ENCODE measurements at regions not wholly inside any gene's neighbourhood (a gene's known extent, or its start where the extent isn't known, plus 50 kb on each side); places are given as distances from the start of the nearest gene placed in this dataset.
A peak's percentile ranks its signal among the peaks of the same experiment; 100 is the strongest.

GRCh38 chr4:138961129-138961528, 54.5 kb upstream of the NOCT start:
- no peak for TF ChIP-seq CTCF (IDR thresholded peaks at IDR 0.05)
- no peaks in the 10 kb centered on the region for H3K27me3 ChIP-seq (ENCODE audit: control insufficient read depth in 1 of 2, insufficient read depth in 2 of 2, low read length in 2 of 2)
- no peaks in the 10 kb centered on the region for H3K9me3 ChIP-seq (ENCODE audit: control insufficient read depth in 1 of 2, insufficient read depth in 1 of 2, low read length in 2 of 2)
- no peaks in the 10 kb centered on the region for H3K9me3 Mint-ChIP-seq
- DNase-seq (no peak), ATAC-seq (ENCODE audit: poor library complexity) (no peak)
- POLR2A ChIA-PET, result no interaction called here
- H3K27ac Mint-ChIP-seq, result no peak overlapping the region
- CTCF ChIA-PET, result no interaction called here
- H3K36me3 Mint-ChIP-seq (ENCODE audit: low read depth), result no peaks in the 10 kb centered on the region
- no peak overlapping the region for H3K27ac ChIP-seq (ENCODE audit: low read depth in 1 of 2, low read length in 2 of 2)
- intact Hi-C loops (cut with DNase I, micrococcal nuclease), result no loop called here
- H3K36me3 ChIP-seq (ENCODE audit: insufficient read depth, low read length), result no peaks in the 10 kb centered on the region
- H3K4me1 ChIP-seq (ENCODE audit: insufficient read depth, low read length), result no peaks in the 10 kb centered on the region
- H3K4me3 ChIP-seq (ENCODE audit: low read length), result no peak overlapping the region
- no peak overlapping the region for H3K4me3 Mint-ChIP-seq
- H3K27me3 Mint-ChIP-seq, result no peaks in the 10 kb centered on the region
- no peaks in the 10 kb centered on the region for H3K4me1 Mint-ChIP-seq (ENCODE audit: low read depth)

GRCh38 chr4:138960175-138960710, 55.3 kb upstream of the NOCT start:
- Histone ChIP-seq H3K9me3 (ENCODE audit: control insufficient read depth in 1 of 2, insufficient read depth in 1 of 2, low read length in 2 of 2) (no peaks in the 10 kb centered on the region), H3K36me3 (ENCODE audit: insufficient read depth, low read length) (no peaks in the 10 kb centered on the region), H3K4me3 (ENCODE audit: low read length) (no peak overlapping the region), H3K27ac (ENCODE audit: low read depth in 1 of 2, low read length in 2 of 2) (no peak overlapping the region), H3K27me3 (ENCODE audit: control insufficient read depth in 1 of 2, insufficient read depth in 2 of 2, low read length in 2 of 2) (no peaks in the 10 kb centered on the region), H3K4me1 (ENCODE audit: insufficient read depth, low read length) (no peaks in the 10 kb centered on the region)
- no peak for TF ChIP-seq CTCF (IDR thresholded peaks at IDR 0.05)
- Mint-ChIP-seq H3K9me3 (no peaks in the 10 kb centered on the region), H3K27ac (no peak overlapping the region), H3K36me3 (ENCODE audit: low read depth) (no peaks in the 10 kb centered on the region), H3K4me1 (ENCODE audit: low read depth) (no peaks in the 10 kb centered on the region), H3K27me3 (no peaks in the 10 kb centered on the region), H3K4me3 (no peak overlapping the region)
- intact Hi-C loops (cut with DNase I, micrococcal nuclease), result no loop called here
- no peak for DNase-seq
- CTCF ChIA-PET, result no interaction called here
- POLR2A ChIA-PET, result no interaction called here
- ATAC-seq (ENCODE audit: poor library complexity), result no peak

- ChIA-PET POLR2A (no interaction called here), CTCF (interaction anchor here (0.7 kb wide), 1 partner anchor 750 kb away, joined by 4 read pairs; no protein-coding TSS in a partner anchor)
- Mint-ChIP-seq H3K4me1 (ENCODE audit: low read depth) (no peaks in the 10 kb centered on the region), H3K27me3 (no peaks in the 10 kb centered on the region), H3K27ac (no peak overlapping the region), H3K36me3 (ENCODE audit: low read depth) (no peaks in the 10 kb centered on the region), H3K4me3 (no peak overlapping the region), H3K9me3 (no peaks in the 10 kb centered on the region)
- no peak for TF ChIP-seq CTCF (IDR thresholded peaks at IDR 0.05)
- Histone ChIP-seq H3K4me3 (ENCODE audit: low read length) (no peak overlapping the region), H3K4me1 (ENCODE audit: insufficient read depth, low read length) (no peaks in the 10 kb centered on the region), H3K27me3 (ENCODE audit: control insufficient read depth in 1 of 2, insufficient read depth in 2 of 2, low read length in 2 of 2) (no peaks in the 10 kb centered on the region), H3K9me3 (ENCODE audit: control insufficient read depth in 1 of 2, insufficient read depth in 1 of 2, low read length in 2 of 2) (no peaks in the 10 kb centered on the region), H3K36me3 (ENCODE audit: insufficient read depth, low read length) (no peaks in the 10 kb centered on the region), H3K27ac (ENCODE audit: low read depth in 1 of 2, low read length in 2 of 2) (no peak overlapping the region)
- DNase-seq (peak in 1 of 14 experiments; percentile 3), ATAC-seq (ENCODE audit: poor library complexity) (no peak)
- intact Hi-C loops (cut with DNase I, micrococcal nuclease), result no loop called here
Measured at GRCh38 chr4:138959097-138959815, 56.3 kb upstream of the NOCT start.

All from CD4-positive, alpha-beta T cell (primary cell).